Cardiac muscle cell (in vitro differentiated cells and primary cell): ENCODE measurements at regions not wholly inside any gene's neighbourhood (a gene's known extent, or its start where the extent isn't known, plus 50 kb on each side); places are given as distances from the start of the nearest gene placed in this dataset.
"Not testable (repeated sequence)": the region's sequence is repeated elsewhere in the genome, so short reads cannot be mapped to it uniquely, and the experiment has no call there.

ENCODE experiments used
- DNase-seq, 2 donors: peaks; one replicate each; pipeline versions ENCODE4 v3.0.0 to v3.0.0-alpha.2; 2010 to 2017; ENCODE audit warnings: low read depth in 1 of 2, low spot score in 1 of 2
- H3K27ac ChIP-seq: fragments of 200-600 bp; sonication (generic); 2 replicates; pipeline ENCODE4 v1.5.1; 2016
- H3K27me3 ChIP-seq: fragments of 200-600 bp; sonication (generic); 2 replicates; pipeline ENCODE4 v1.6.0; 2016; ENCODE audit warnings: control low read depth
- H3K36me3 ChIP-seq: fragments of 200-600 bp; sonication (generic); 2 replicates; pipeline ENCODE4 v1.5.1; 2016; ENCODE audit warnings: control low read depth
- H3K4me1 ChIP-seq: fragments of 200-600 bp; sonication (generic); 2 replicates; pipeline ENCODE4 v1.8.1; 2017; ENCODE audit warnings: low read depth, mild to moderate bottlenecking, mixed run types
- H3K4me3 ChIP-seq: fragments of 200-600 bp; sonication (generic); 2 replicates; pipeline ENCODE4 v1.5.1; 2016; ENCODE audit warnings: mild to moderate bottlenecking
- H3K9me3 ChIP-seq: fragments of 200-600 bp; sonication (generic); 2 replicates; pipeline ENCODE4 v1.5.1; 2017; ENCODE audit warnings: low read depth, mild to moderate bottlenecking, control low read depth
- TF ChIP-seq, protein P1 (sequence below): IDR thresholded peaks from 2 replicates; pipeline ENCODE4 v1.5.1; 2012; ENCODE audit warnings: low read depth, mild to moderate bottlenecking, low read length

DNA sequence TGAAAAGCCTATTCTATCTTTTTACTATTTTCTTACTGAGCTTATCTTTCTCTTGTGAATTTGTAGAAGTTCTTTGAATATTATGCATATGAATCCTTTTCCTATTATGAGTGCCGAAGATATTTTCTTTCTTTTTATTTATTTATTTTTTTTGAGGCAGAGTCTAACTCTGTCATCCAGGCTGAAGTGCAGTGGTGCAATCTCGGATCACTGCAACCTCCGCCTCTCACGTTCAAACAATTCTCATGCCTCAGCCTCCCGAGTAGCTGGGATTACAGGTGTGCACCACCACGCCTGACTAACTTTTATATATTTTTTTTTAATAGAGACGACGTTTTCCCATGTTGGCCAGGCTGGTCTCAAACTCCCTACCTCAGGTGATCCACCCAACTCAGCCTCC, 109.8 kb downstream of the RHOU start:
- Histone ChIP-seq H3K4me1 (peaks cover 11% of the 10 kb centered on the region), H3K27me3 (no peaks in the 10 kb centered on the region), H3K27ac (no peak overlapping the region), H3K4me3 (no peak overlapping the region), H3K9me3 (no peaks in the 10 kb centered on the region), H3K36me3 (no peaks in the 10 kb centered on the region)
- no peak for DNase-seq
- TF ChIP-seq, protein P1, sequence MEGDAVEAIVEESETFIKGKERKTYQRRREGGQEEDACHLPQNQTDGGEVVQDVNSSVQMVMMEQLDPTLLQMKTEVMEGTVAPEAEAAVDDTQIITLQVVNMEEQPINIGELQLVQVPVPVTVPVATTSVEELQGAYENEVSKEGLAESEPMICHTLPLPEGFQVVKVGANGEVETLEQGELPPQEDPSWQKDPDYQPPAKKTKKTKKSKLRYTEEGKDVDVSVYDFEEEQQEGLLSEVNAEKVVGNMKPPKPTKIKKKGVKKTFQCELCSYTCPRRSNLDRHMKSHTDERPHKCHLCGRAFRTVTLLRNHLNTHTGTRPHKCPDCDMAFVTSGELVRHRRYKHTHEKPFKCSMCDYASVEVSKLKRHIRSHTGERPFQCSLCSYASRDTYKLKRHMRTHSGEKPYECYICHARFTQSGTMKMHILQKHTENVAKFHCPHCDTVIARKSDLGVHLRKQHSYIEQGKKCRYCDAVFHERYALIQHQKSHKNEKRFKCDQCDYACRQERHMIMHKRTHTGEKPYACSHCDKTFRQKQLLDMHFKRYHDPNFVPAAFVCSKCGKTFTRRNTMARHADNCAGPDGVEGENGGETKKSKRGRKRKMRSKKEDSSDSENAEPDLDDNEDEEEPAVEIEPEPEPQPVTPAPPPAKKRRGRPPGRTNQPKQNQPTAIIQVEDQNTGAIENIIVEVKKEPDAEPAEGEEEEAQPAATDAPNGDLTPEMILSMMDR, result no peak

DNA sequence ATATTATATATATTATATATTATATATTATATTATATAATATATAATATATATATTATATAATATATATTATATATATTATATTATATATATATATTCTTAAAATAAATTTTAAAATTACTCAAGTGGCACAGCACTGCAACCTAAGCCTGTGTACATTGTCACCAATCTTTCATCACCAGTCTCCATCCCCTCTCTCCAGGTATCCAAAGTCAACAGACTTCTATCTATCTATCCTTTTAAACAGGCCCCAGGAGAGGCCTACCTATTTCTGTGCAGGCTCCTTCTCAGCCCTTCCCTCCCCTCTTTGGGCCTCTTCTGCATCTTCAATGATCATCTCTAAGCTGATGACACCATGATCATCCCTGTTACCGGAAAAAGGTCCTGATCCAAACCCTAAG, 111.7 kb downstream of the RHOU start:
- no peak overlapping the region for H3K27ac ChIP-seq
- no peak for DNase-seq
- H3K36me3 ChIP-seq, result no peaks in the 10 kb centered on the region
- no peaks in the 10 kb centered on the region for H3K27me3 ChIP-seq
- TF ChIP-seq, protein P1, result no peak
- H3K4me1 ChIP-seq, result peaks cover 11% of the 10 kb centered on the region
- H3K9me3 ChIP-seq, result no peaks in the 10 kb centered on the region
- H3K4me3 ChIP-seq, result no peak overlapping the region

DNA sequence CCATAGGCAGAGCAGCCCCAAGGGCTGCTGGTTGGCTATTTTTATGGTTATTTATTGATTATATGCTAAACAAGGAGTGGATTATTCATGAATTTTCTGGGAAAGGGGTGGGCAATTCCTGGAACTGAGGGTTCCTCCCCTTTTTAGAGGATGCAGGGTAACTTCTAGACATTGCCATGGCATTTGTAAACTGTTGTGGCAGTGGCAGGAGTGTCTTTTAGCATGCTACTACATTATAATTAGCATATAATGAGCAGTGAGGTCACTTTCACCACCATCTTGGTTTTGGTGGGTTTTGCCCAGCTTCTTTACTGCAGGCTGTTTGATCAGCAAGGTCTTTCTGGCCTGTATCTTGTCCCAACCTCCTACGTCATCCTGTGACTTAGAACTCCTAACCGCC, 112.2 kb downstream of the RHOU start:
- not testable (repeated sequence) for H3K27ac ChIP-seq, H3K9me3 ChIP-seq, DNase-seq, H3K4me3 ChIP-seq, H3K36me3 ChIP-seq, H3K27me3 ChIP-seq
- peaks cover 11% of the 10 kb centered on the region for H3K4me1 ChIP-seq

DNA sequence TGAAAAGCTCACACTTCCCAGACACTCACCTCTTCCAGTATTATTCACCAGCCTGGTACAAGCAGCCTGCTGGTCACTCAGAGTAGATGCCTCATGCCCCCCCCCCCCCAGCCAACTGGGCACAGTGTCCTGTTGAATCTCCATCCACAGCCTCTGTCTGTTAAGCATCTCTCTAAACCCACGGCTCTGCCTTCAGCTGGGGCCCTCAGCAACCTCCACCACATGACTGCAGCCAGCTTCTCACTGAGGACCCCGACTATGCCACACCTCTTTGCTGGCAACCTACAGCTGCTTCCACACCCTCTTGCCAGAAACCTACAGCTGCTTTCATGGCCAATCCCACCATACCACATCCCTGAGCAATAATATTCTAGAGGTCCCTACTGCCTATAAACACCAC, 113.1 kb downstream of the RHOU start:
- no peaks in the 10 kb centered on the region for H3K36me3 ChIP-seq
- H3K27me3 ChIP-seq, result no peaks in the 10 kb centered on the region
- H3K9me3 ChIP-seq, result no peaks in the 10 kb centered on the region
- no peak for DNase-seq
- TF ChIP-seq, protein P1, result no peak
- H3K4me1 ChIP-seq, result peaks cover 11% of the 10 kb centered on the region
- H3K27ac ChIP-seq, result no peak overlapping the region
- H3K4me3 ChIP-seq, result no peak overlapping the region

DNA sequence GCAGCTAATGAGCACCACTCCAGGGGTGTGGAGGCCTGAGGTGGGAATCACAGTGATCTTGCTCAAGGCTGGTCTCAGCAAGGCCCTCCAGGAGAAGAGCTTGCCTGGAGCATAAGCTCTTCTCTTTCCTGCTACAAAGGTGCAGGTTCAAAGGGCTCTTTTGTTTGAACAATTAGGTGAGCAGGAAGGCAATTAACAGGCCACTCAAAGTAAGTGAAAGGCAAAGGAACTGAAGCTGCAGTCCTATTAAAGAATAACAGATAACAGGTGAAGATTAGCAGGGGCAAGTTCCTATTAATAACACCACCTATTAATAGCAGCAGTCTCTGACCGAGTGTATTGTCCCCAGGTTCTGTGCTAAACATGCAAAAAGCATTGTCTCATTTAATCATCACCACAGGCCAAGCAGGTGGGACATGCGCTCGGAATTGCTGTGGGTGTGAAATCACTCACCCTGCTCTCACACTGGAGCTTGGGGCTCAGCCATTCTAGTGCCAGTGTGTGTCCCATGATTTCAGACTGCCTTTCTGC, 113.8 kb downstream of the RHOU start:
- TF ChIP-seq, protein P1, result no peak
- H3K27ac ChIP-seq, result no peak overlapping the region
- H3K36me3 ChIP-seq, result no peaks in the 10 kb centered on the region
- H3K9me3 ChIP-seq, result no peaks in the 10 kb centered on the region
- no peak for DNase-seq
- peaks cover 11% of the 10 kb centered on the region for H3K4me1 ChIP-seq
- no peaks in the 10 kb centered on the region for H3K27me3 ChIP-seq
- no peak overlapping the region for H3K4me3 ChIP-seq

DNA sequence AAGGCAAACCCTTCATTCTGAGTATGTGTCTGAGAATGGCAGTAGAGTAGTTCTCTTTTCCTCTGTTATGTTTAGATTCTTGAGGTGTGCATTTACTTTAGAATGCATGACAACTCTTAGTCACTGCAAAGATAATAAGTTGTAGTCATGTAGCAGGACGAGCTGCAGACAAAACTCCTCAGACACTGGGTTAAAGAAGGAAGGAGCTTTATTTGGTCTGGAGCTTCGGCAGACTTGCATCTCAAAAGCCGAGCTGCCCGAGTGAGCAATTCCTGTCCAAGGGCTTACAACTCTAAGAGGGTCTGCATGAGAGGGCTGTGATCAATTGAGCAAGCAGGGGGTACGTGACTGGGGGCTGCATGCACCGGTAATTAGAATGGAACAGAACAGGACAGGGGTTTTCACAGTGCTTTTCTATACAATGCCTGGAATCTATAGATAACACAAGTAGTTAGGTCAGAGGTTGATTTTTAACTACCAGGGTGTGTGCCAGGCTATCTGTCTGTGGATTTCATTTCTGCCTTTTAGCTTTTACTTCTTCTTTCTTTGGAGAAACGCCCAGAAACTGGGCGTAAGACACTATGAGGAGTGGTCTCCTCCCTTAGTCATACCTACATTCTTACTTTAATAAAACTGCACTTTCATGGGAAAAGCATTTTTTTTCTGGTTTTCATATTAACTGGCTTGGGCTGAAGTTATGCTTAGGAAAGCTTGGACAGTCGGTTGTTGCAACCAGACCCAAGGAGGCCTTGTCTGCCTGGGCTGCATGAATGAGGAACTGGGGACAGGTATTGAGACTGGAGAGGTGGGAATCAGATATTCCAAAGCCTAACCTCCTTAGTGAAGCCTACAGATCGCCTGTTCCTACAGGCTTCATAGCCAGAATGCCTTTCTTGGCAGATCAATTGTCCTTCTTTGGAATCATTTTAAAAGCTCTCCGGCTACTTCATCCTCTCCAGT, 115.1 kb downstream of the RHOU start:
- peaks cover 11% of the 10 kb centered on the region for H3K4me1 ChIP-seq
- DNase-seq, result no peak
- H3K27ac ChIP-seq, result no peak overlapping the region
- TF ChIP-seq, protein P1, result no peak
- H3K4me3 ChIP-seq, result no peak overlapping the region
- no peaks in the 10 kb centered on the region for H3K36me3 ChIP-seq
- H3K27me3 ChIP-seq, result no peaks in the 10 kb centered on the region
- no peaks in the 10 kb centered on the region for H3K9me3 ChIP-seq
